GM12878 (cell line): ENCODE measurements at regions not wholly inside any gene's neighbourhood (a gene's known extent, or its start where the extent isn't known, plus 50 kb on each side); places are given as distances from the start of the nearest gene placed in this dataset.

ENCODE experiments used
- CEBPZ ChIP-seq: fragments of 150-350 bp; IDR thresholded peaks from 2 replicates; pipeline ENCODE4 v1.6.1; 2016; ENCODE audit warnings: low read depth, low read length
- CHD2 ChIP-seq: IDR thresholded peaks from 2 replicates; pipeline ENCODE4 v1.6.1; 2011; ENCODE audit warnings: low read depth, low read length, improper control_type of control experiment, borderline replicate concordance
- CTCF ChIP-seq, 3 experiments: IDR thresholded peaks in 2 of 3; conservative IDR thresholded peaks in 1 of 3; 2 replicates each; pipeline ENCODE4 v1.5.1; 2011; ENCODE audit warnings: low read depth in 3 of 3, low read length in 3 of 3, mild to moderate bottlenecking in 3 of 3, control low read depth in 2 of 3, moderate library complexity in 2 of 3, inconsistent platforms in 1 of 3, mixed read lengths in 1 of 3; ENCODE audit not compliant: control insufficient read depth in 2 of 3, insufficient read depth in 1 of 3; ENCODE audit errors: extremely low read depth in 1 of 3
- EED ChIP-seq: sonication (generic); IDR thresholded peaks from 2 replicates; pipeline ENCODE4 v1.6.1; 2016; ENCODE audit warnings: antibody characterized with exemption, low read depth
- EP300 ChIP-seq, 2 experiments: fragments of 150-350 bp in 1 of 2; IDR thresholded peaks; 2 replicates each; pipeline ENCODE4 v1.6.1; 2011 to 2012; ENCODE audit warnings: low read depth in 2 of 2, low read length in 2 of 2, borderline replicate concordance in 1 of 2, improper control_type of control experiment in 1 of 2, inconsistent platforms in 1 of 2; ENCODE audit not compliant: control insufficient read depth in 1 of 2
- EZH2 ChIP-seq: IDR thresholded peaks from 2 replicates; pipeline ENCODE4 v1.6.1; 2012; ENCODE audit warnings: low read depth, mild to moderate bottlenecking, control low read depth, inconsistent platforms, low read length, borderline replicate concordance; ENCODE audit not compliant: control insufficient read depth
- MAX ChIP-seq: IDR thresholded peaks from 2 replicates; pipeline ENCODE4 v1.6.1; 2012; ENCODE audit warnings: low read depth, low read length, improper control_type of control experiment
- PBX3 ChIP-seq: IDR thresholded peaks from 2 replicates; pipeline ENCODE4 v1.6.1; 2011; ENCODE audit warnings: mild to moderate bottlenecking, low read depth, low read length, moderate library complexity; ENCODE audit not compliant: insufficient replicate concordance
- PKNOX1 ChIP-seq: fragments of 450-650 bp; IDR thresholded peaks from 2 replicates; pipeline ENCODE4 v1.6.1; 2016; ENCODE audit warnings: mild to moderate bottlenecking
- POLR2A ChIP-seq: IDR thresholded peaks from 2 replicates; pipeline ENCODE4 v1.6.1; 2011; ENCODE audit warnings: low read depth, mild to moderate bottlenecking, low read length
- REST ChIP-seq: IDR thresholded peaks from 2 replicates; pipeline ENCODE4 v1.6.1; 2012; ENCODE audit warnings: mild to moderate bottlenecking, low read depth, low read length
- TCF7 ChIP-seq: IDR thresholded peaks from 2 replicates; pipeline ENCODE4 v1.6.1; 2014; ENCODE audit warnings: antibody characterized with exemption, borderline replicate concordance

- TF ChIP-seq CTCF (IDR thresholded peaks at IDR 0.05 in 2 of 3, conservative IDR thresholded peaks at IDR 0.05 in 1 of 3; ENCODE audit: control insufficient read depth in 2 of 3, extremely low read depth in 1 of 3, insufficient read depth in 1 of 3, low read depth in 3 of 3, low read length in 3 of 3) (no peak), MAX (no peak), PBX3 (no peak), CEBPZ (no peak), REST (no peak), TCF7 (no peak), EP300 (IDR thresholded peaks at IDR 0.05; ENCODE audit: borderline replicate concordance in 1 of 2, control insufficient read depth in 1 of 2, low read depth in 2 of 2, low read length in 2 of 2) (no peak), CHD2 (no peak), EED (no peak), PKNOX1 (no peak), EZH2 (no peak), POLR2A (no peak)
These were observed 581.3 kb downstream of the XPNPEP1 start for GRCh38 chr10:109341986-109342385.
